Astrocyte (in vitro differentiated cells and primary cell): ENCODE measurements at regions not wholly inside any gene's neighbourhood (a gene's known extent, or its start where the extent isn't known, plus 50 kb on each side); places are given as distances from the start of the nearest gene placed in this dataset.

Source experiments
- CTCF ChIP-seq: IDR thresholded peaks from 2 replicates; pipeline ENCODE4 v1.5.1; 2011; ENCODE audit warnings: low read depth, mild to moderate bottlenecking, inconsistent platforms, low read length, moderate library complexity; ENCODE audit not compliant: insufficient read depth
- EZH2 ChIP-seq: IDR thresholded peaks from 2 replicates; pipeline ENCODE4 v1.6.1; 2012; ENCODE audit warnings: mild to moderate bottlenecking, low read length, inconsistent platforms; ENCODE audit not compliant: insufficient read depth

DNA sequence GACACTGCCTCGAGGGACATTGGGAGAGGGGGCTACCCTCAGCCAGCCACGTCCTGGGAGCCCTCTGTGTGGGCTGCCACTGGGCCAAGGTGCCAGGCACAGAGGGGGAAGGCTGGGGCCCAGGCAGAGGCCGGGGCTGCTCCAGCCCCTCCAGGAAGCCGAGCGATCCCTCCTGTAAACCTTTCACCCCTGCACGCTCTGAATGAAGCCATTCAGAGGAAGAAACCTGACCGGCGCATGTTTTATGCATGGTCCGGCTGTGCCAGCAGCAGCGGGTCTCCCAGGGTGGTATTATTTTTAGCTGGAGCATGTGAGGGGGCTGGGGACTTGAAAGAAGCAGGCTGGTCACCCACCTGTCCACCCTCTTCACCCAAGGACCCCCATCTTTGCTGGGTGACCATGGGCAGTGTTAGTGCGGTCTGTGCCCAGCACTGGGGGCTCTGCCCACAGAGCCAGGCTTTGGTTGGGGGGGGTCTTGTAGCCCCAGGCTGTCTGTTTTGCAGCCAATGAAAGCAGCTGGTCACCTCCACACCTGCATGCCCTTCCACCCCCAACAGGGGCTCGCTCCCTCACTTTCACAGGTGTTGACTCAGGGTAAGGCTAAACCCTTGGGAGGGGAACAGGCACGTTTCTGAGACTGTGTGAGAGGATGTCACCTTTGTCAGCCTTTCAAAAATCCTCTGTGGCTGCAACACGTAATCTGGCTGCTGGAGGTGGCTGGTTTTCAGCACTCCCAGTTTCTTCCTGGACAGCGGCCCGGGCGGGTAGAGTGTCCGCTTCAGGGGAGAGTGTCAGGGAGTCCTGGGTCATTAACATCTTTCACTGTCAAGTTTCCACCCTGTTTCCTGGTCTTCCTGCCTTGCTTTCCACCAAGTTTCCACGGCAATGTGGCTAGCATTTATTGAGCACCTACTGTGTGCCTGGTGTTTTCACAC, 77.1 kb upstream of the BRD7 start:
- TF ChIP-seq EZH2 = no peak
- TF ChIP-seq CTCF = no peak
